ENCODE measurements at regions not wholly inside any gene's neighbourhood (a gene's known extent, or its start where the extent isn't known, plus 50 kb on each side); places are given as distances from the start of the nearest gene placed in this dataset.

DNA sequence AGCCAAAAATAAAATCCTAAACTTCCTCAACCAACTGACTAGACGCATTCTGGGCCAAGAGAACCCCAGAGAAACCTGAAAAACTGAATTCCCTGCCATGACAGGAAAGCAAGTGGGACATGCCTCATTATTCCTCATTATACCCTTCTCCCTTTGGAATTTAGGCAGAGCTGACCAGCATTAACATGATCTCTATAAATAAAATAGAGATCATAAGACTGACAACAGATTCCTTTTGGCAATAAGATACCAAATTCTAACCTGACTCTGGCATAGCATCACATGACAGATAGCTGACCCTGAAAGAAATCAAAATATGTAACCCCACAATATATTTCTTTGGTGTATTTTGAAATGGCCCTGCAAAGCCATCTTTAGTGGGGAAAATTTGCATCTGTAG is 277.8 kb upstream of the SLC14A2 start:
- no peak for TF ChIP-seq POLR2AphosphoS5 (IDR thresholded peaks at IDR 0.05)
- TF ChIP-seq, protein P1, sequence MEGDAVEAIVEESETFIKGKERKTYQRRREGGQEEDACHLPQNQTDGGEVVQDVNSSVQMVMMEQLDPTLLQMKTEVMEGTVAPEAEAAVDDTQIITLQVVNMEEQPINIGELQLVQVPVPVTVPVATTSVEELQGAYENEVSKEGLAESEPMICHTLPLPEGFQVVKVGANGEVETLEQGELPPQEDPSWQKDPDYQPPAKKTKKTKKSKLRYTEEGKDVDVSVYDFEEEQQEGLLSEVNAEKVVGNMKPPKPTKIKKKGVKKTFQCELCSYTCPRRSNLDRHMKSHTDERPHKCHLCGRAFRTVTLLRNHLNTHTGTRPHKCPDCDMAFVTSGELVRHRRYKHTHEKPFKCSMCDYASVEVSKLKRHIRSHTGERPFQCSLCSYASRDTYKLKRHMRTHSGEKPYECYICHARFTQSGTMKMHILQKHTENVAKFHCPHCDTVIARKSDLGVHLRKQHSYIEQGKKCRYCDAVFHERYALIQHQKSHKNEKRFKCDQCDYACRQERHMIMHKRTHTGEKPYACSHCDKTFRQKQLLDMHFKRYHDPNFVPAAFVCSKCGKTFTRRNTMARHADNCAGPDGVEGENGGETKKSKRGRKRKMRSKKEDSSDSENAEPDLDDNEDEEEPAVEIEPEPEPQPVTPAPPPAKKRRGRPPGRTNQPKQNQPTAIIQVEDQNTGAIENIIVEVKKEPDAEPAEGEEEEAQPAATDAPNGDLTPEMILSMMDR (IDR thresholded peaks at IDR 0.05): no peak
- TF ChIP-seq POLR2A (IDR thresholded peaks at IDR 0.05): no peak
- TF ChIP-seq EP300 (IDR thresholded peaks at IDR 0.05; ENCODE audit: low read depth): no peak

All from transverse colon (tissue), 4 donors.